ENCODE measurements at regions not wholly inside any gene's neighbourhood (a gene's known extent, or its start where the extent isn't known, plus 50 kb on each side); places are given as distances from the start of the nearest gene placed in this dataset.

DNA sequence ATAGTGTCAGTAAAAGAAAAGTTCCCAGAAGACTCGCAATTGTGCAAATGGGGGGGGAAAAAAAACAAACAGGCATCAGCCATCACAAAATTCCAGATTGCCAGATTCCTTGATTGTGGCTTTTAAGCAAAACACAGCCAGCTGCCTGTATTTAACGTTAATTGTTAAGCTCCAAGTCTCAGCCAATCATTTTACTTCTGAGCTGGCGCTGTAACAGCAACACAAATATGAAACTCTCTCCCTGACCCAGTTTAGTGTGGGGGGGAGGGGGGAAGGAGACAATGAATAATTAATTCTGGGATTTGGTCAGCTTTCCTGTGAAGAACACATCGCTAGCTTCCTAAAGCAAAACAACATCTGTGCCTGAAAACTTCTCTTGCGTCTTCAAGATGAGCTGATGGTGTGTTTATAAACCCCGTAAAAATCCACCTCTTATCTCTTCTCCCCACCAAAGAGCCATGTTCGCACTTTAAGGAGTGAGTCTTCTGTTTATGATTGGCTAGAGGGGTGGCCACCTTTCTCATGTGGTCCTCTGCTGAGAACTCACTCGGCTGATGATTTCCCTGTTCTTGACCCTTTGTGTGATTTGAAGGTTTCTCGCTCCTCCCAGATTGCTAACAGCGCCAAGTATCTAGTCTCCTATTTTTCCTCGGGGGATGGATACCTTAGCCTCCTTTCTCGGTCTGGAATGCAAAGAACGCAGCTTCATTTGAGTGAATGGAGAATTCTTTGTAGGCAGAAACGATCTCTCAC, 160.2 kb upstream of the DAPK1 start:
- TF ChIP-seq TAF1 (IDR thresholded peaks at IDR 0.05; ENCODE audit: low read depth, low read length) (peak; percentile 33), EZH2 (IDR thresholded peaks at IDR 0.05; ENCODE audit: low read depth, low read length, severe bottlenecking) (no peak)
- TF ChIP-seq, protein P1, sequence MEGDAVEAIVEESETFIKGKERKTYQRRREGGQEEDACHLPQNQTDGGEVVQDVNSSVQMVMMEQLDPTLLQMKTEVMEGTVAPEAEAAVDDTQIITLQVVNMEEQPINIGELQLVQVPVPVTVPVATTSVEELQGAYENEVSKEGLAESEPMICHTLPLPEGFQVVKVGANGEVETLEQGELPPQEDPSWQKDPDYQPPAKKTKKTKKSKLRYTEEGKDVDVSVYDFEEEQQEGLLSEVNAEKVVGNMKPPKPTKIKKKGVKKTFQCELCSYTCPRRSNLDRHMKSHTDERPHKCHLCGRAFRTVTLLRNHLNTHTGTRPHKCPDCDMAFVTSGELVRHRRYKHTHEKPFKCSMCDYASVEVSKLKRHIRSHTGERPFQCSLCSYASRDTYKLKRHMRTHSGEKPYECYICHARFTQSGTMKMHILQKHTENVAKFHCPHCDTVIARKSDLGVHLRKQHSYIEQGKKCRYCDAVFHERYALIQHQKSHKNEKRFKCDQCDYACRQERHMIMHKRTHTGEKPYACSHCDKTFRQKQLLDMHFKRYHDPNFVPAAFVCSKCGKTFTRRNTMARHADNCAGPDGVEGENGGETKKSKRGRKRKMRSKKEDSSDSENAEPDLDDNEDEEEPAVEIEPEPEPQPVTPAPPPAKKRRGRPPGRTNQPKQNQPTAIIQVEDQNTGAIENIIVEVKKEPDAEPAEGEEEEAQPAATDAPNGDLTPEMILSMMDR (IDR thresholded peaks at IDR 0.05; ENCODE audit: control extremely low read depth in 1 of 3, insufficient read depth in 1 of 3, low read depth in 1 of 3, low read length in 3 of 3): no peak
- TF ChIP-seq, protein P2, sequence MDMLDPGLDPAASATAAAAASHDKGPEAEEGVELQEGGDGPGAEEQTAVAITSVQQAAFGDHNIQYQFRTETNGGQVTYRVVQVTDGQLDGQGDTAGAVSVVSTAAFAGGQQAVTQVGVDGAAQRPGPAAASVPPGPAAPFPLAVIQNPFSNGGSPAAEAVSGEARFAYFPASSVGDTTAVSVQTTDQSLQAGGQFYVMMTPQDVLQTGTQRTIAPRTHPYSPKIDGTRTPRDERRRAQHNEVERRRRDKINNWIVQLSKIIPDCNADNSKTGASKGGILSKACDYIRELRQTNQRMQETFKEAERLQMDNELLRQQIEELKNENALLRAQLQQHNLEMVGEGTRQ (IDR thresholded peaks at IDR 0.05; ENCODE audit: low read length): no peak
